ENCODE measurements at regions not wholly inside any gene's neighbourhood (a gene's known extent, or its start where the extent isn't known, plus 50 kb on each side); places are given as distances from the start of the nearest gene placed in this dataset.

GRCh38 chr12:92403210-92404175 is 257.8 kb upstream of the BTG1 start:
- no peak overlapping the region for H3K4me3 ChIP-seq
- TF ChIP-seq CTCF (IDR thresholded peaks at IDR 0.05): no peak
- DNase-seq: peak in 1 of 3 donors; percentile 36

GRCh38 chr12:92402415-92402814 is 256.8 kb upstream of the BTG1 start:
- no peak for TF ChIP-seq CTCF (IDR thresholded peaks at IDR 0.05)
- no peaks in the 10 kb centered on the region for H3K4me1 ChIP-seq (ENCODE audit: low read depth)
- ATAC-seq (no peak), DNase-seq (no peak)
- no peaks in the 10 kb centered on the region for H3K36me3 ChIP-seq (ENCODE audit: low read depth)
- no peaks in the 10 kb centered on the region for H3K9me3 ChIP-seq
- no peak overlapping the region for H3K4me3 ChIP-seq
- intact Hi-C loops (cut with DNase I, micrococcal nuclease): no loop called here

More at GRCh38 chr12:92403210-92404175, 257.8 kb upstream of the BTG1 start:
- H3K36me3 ChIP-seq (ENCODE audit: low read depth): no peaks in the 10 kb centered on the region
- no peaks in the 10 kb centered on the region for H3K4me1 ChIP-seq (ENCODE audit: low read depth)
- H3K9me3 ChIP-seq: no peaks in the 10 kb centered on the region
- ATAC-seq: peak; percentile 77
- intact Hi-C loops (cut with DNase I, micrococcal nuclease): no loop called here

GRCh38 chr12:92400006-92400405 is 254.4 kb upstream of the BTG1 start:
- ATAC-seq: peak; percentile 10
- Histone ChIP-seq H3K4me3 (no peak overlapping the region), H3K9me3 (no peaks in the 10 kb centered on the region), H3K4me1 (ENCODE audit: low read depth) (no peaks in the 10 kb centered on the region), H3K36me3 (ENCODE audit: low read depth) (no peaks in the 10 kb centered on the region)
- DNase-seq: no peak
- TF ChIP-seq CTCF (IDR thresholded peaks at IDR 0.05): no peak
- intact Hi-C loops (cut with DNase I, micrococcal nuclease): no loop called here

- no peaks in the 10 kb centered on the region for H3K4me1 ChIP-seq (ENCODE audit: low read depth)
- peak; percentile 82 for ATAC-seq
- no peak for DNase-seq
- intact Hi-C loops (cut with DNase I, micrococcal nuclease): no loop called here
- no peaks in the 10 kb centered on the region for H3K36me3 ChIP-seq (ENCODE audit: low read depth)
- TF ChIP-seq CTCF (IDR thresholded peaks at IDR 0.05): no peak
- H3K9me3 ChIP-seq: peaks cover 7% of the 10 kb centered on the region
- no peak overlapping the region for H3K4me3 ChIP-seq
Observed at GRCh38 chr12:92398565-92399309, 253.1 kb upstream of the BTG1 start.

GRCh38 chr12:92396647-92397252 is 251.1 kb upstream of the BTG1 start:
- no peak for DNase-seq
- no peak for ATAC-seq
- Histone ChIP-seq H3K4me3 (no peak overlapping the region), H3K36me3 (ENCODE audit: low read depth) (no peaks in the 10 kb centered on the region), H3K4me1 (ENCODE audit: low read depth) (no peaks in the 10 kb centered on the region), H3K9me3 (peaks cover 13% of the 10 kb centered on the region)
- no peak for TF ChIP-seq CTCF (IDR thresholded peaks at IDR 0.05)
- intact Hi-C loops (cut with DNase I, micrococcal nuclease): no loop called here

Measured in mucosa of descending colon (tissue), 3 donors.